ENCODE measurements at regions not wholly inside any gene's neighbourhood (a gene's known extent, or its start where the extent isn't known, plus 50 kb on each side); places are given as distances from the start of the nearest gene placed in this dataset.

- TF ChIP-seq CTCF (optimal IDR thresholded peaks at IDR 0.05 in 1 of 3, IDR thresholded peaks at IDR 0.05 in 1 of 3, conservative IDR thresholded peaks at IDR 0.05 in 1 of 3; ENCODE audit: extremely low read depth in 1 of 3, insufficient read depth in 2 of 3, low read length in 3 of 3) (no peak), EZH2 (IDR thresholded peaks at IDR 0.05; ENCODE audit: low read length) (no peak)
These were observed 458.5 kb downstream of the RBFOX1 start for GRCh38 chr16:7791028-7791590.
